K562 (cell line): ENCODE measurements at regions not wholly inside any gene's neighbourhood (a gene's known extent, or its start where the extent isn't known, plus 50 kb on each side); places are given as distances from the start of the nearest gene placed in this dataset.

Experiments
- BACH1 ChIP-seq: fragments of 200-800 bp; sonication (Bioruptor generic); IDR thresholded peaks from 2 replicates; pipeline ENCODE4 v1.6.1; 2016; ENCODE audit warnings: missing genetic modification characterization, missing compliant biosample characterization
- BHLHE40 ChIP-seq: IDR thresholded peaks from 2 replicates; pipeline ENCODE4 v1.6.1; 2011; ENCODE audit warnings: low read length, improper control_type of control experiment
- CBX5 ChIP-seq: IDR thresholded peaks from 2 replicates; pipeline ENCODE4 v1.6.1; 2014; ENCODE audit warnings: low read depth, borderline replicate concordance
- NUFIP1 ChIP-seq: fragments of 450-650 bp; IDR thresholded peaks from 2 replicates; pipeline ENCODE4 v1.6.1; 2018; ENCODE audit not compliant: partially characterized antibody
- POLR2A ChIP-seq: fragments of 450-650 bp; conservative IDR thresholded peaks from 2 replicates; pipeline ENCODE4 v1.6.1; 2016
- SNRNP70 ChIP-seq: fragments of 200-400 bp; formaldehyde crosslinking; optimal IDR thresholded peaks from 2 replicates; pipeline ENCODE3; 2017; ENCODE audit warnings: low read depth, low read length
- ZSCAN29 ChIP-seq: fragments of 450-650 bp; IDR thresholded peaks from 2 replicates; pipeline ENCODE4 v1.6.1; 2017
- TF ChIP-seq, protein P1 (sequence below), 3 experiments: IDR thresholded peaks in 2 of 3; conservative IDR thresholded peaks in 1 of 3; 2 replicates each; pipeline ENCODE4 v1.5.1; 2011 to 2012; ENCODE audit warnings: low read length in 3 of 3, mild to moderate bottlenecking in 3 of 3, control low read depth in 2 of 3, improper control_type of control experiment in 1 of 3, inconsistent platforms in 1 of 3, low read depth in 1 of 3, mixed read lengths in 1 of 3, moderate library complexity in 1 of 3; ENCODE audit not compliant: insufficient read depth in 2 of 3
- TF ChIP-seq, protein P2 (sequence below): fragments of 250-450 bp; sonication (Bioruptor Pico); IDR thresholded peaks from 2 replicates; pipeline ENCODE4 v1.5.0; 2021; ENCODE audit warnings: mild to moderate bottlenecking, moderate library complexity
- TF ChIP-seq, protein P3 (sequence below): sonication (generic); formaldehyde crosslinking; IDR thresholded peaks from 2 replicates; pipeline ENCODE4 v1.8.1; 2023; ENCODE audit warnings: mild to moderate bottlenecking, missing genetic modification reagents, moderate library complexity
- TF ChIP-seq, protein P4 (sequence below), 3 experiments: fragments of 200-800 bp in 1 of 3; sonication (Bioruptor generic) in 1 of 3; sonication (generic) in 1 of 3; formaldehyde crosslinking in 1 of 3; IDR thresholded peaks; 2 replicates each; pipeline versions ENCODE4 v1.6.1 to v1.8.0; 2016 to 2022; ENCODE audit warnings: mild to moderate bottlenecking in 2 of 3, missing compliant biosample characterization in 2 of 3, missing genetic modification characterization in 2 of 3, missing genetic modification reagents in 1 of 3
- TF ChIP-seq, protein P5 (sequence below), 2 experiments: IDR thresholded peaks in 1 of 2; conservative IDR thresholded peaks in 1 of 2; 2 replicates each; pipeline ENCODE4 v1.6.1; 2016; ENCODE audit warnings: low read depth in 2 of 2, mild to moderate bottlenecking in 1 of 2, missing compliant biosample characterization in 1 of 2, missing genetic modification characterization in 1 of 2, moderate library complexity in 1 of 2
- TF ChIP-seq, protein P6 (sequence below): IDR thresholded peaks from 3 replicates; pipeline ENCODE4 v1.6.1; 2011; ENCODE audit warnings: borderline replicate concordance, mild to moderate bottlenecking; ENCODE audit not compliant: insufficient read length, insufficient read depth

DNA sequence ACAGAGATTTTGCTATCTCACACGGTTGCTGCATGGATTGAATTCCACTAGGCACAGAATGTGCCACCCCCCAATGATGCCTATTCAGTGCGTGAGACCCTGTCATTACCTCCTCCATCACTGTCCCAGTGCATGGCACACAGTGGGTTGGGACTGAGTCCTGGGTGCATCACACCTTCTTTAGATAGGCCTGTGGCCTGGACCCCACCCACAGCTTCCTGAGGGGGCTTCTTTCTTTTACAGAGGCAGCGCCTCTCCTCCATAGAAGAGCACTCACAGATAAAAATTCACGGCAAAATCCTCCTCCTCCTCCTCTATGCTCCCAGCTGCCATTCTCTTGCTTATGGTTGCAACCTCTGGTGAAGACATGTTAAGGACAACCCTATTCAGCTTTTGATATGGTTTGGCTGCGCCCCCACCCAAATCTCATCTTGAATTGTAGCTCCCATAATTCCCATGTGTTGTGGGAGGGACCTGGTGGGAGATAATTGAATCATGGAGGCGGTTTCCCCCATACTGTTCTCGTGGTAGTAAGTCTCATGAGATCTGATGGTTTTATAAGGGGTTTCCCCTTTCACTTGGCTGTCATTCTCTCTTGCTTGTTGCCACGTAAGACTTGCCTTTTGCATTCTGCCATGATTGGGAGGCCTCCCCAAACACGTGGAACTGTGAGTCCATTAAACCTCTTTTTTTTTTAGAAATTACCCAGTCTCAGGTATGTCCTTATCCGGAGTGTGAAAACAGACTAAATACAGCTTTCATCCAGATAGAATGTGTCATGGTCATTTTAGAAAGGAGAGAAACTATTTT is 147.6 kb downstream of the KLF13 start:
- TF ChIP-seq, protein P1, sequence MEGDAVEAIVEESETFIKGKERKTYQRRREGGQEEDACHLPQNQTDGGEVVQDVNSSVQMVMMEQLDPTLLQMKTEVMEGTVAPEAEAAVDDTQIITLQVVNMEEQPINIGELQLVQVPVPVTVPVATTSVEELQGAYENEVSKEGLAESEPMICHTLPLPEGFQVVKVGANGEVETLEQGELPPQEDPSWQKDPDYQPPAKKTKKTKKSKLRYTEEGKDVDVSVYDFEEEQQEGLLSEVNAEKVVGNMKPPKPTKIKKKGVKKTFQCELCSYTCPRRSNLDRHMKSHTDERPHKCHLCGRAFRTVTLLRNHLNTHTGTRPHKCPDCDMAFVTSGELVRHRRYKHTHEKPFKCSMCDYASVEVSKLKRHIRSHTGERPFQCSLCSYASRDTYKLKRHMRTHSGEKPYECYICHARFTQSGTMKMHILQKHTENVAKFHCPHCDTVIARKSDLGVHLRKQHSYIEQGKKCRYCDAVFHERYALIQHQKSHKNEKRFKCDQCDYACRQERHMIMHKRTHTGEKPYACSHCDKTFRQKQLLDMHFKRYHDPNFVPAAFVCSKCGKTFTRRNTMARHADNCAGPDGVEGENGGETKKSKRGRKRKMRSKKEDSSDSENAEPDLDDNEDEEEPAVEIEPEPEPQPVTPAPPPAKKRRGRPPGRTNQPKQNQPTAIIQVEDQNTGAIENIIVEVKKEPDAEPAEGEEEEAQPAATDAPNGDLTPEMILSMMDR (IDR thresholded peaks at IDR 0.05 in 2 of 3, conservative IDR thresholded peaks at IDR 0.05 in 1 of 3; ENCODE audit: insufficient read depth in 2 of 3, low read depth in 1 of 3, low read length in 3 of 3): no peak
- TF ChIP-seq, protein P2, sequence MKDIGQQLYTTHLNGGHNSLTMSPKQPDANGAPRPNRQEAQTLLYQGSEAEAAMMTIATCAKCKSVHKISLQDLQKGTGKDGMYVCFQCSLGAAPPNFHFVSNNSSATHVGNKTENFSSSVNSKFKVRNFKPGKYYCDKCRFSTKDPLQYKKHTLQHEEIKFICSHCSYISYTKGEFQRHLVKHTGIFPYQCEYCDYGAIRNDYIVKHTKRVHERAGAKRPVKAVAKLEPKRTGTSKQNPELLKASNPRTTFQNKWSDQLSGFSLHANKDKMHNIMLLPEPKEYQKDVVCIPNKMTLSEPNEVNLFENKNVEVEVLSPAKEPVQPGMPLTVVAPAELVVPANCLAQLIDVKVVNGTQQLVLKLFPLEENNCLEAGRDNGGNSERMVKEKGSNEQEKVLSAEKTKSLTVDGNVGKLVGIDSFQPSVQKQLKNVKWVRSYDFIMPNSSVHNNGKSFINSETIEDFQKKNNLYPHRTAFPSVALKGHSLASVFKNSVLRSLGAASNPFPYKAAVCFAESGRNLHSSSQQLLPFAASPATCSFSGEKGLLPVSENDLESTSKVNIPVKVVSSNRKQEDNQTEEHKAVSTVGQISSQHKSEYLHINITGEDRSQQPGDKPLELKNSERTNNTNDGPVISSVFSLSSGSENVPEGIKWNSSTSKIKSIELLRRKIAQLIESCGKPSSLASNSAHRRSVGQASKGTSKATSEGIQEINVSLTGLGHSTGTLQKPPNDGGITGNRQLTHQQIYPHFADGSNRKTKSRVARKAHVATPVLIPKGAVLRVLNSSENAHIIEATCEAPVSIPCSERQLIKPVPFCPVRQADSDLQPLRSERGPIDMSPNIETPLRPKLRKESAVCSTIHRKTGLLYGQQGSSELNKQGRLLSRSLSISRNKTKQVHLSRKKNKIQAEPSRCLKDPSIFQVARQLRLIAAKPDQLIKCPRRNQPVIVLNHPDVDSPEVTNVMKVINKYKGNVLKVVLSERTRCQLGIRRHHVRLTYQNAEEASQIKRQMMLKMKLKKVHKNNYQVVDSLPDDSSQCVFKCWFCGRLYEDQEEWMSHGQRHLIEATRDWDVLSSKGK (CRISPR knock-in tag): no peak
- TF ChIP-seq SNRNP70: no peak
- TF ChIP-seq, protein P3, sequence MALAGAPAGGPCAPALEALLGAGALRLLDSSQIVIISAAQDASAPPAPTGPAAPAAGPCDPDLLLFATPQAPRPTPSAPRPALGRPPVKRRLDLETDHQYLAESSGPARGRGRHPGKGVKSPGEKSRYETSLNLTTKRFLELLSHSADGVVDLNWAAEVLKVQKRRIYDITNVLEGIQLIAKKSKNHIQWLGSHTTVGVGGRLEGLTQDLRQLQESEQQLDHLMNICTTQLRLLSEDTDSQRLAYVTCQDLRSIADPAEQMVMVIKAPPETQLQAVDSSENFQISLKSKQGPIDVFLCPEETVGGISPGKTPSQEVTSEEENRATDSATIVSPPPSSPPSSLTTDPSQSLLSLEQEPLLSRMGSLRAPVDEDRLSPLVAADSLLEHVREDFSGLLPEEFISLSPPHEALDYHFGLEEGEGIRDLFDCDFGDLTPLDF (CRISPR knock-in tag): no peak
- TF ChIP-seq BHLHE40: no peak
- TF ChIP-seq, protein P4, sequence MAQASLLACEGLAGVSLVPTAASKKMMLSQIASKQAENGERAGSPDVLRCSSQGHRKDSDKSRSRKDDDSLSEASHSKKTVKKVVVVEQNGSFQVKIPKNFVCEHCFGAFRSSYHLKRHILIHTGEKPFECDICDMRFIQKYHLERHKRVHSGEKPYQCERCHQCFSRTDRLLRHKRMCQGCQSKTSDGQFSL (CRISPR knock-in tag; IDR thresholded peaks at IDR 0.05): no peak
- TF ChIP-seq, protein P4 (tag; IDR thresholded peaks at IDR 0.05): no peak
- TF ChIP-seq BACH1 (tag): no peak
- TF ChIP-seq, protein P5, sequence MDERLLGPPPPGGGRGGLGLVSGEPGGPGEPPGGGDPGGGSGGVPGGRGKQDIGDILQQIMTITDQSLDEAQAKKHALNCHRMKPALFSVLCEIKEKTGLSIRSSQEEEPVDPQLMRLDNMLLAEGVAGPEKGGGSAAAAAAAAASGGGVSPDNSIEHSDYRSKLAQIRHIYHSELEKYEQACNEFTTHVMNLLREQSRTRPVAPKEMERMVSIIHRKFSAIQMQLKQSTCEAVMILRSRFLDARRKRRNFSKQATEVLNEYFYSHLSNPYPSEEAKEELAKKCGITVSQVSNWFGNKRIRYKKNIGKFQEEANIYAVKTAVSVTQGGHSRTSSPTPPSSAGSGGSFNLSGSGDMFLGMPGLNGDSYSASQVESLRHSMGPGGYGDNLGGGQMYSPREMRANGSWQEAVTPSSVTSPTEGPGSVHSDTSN (CRISPR knock-in tag; IDR thresholded peaks at IDR 0.05; ENCODE audit: low read depth): no peak
- TF ChIP-seq, protein P5 (tag; conservative IDR thresholded peaks at IDR 0.05; ENCODE audit: low read depth): no peak
- TF ChIP-seq, protein P6, sequence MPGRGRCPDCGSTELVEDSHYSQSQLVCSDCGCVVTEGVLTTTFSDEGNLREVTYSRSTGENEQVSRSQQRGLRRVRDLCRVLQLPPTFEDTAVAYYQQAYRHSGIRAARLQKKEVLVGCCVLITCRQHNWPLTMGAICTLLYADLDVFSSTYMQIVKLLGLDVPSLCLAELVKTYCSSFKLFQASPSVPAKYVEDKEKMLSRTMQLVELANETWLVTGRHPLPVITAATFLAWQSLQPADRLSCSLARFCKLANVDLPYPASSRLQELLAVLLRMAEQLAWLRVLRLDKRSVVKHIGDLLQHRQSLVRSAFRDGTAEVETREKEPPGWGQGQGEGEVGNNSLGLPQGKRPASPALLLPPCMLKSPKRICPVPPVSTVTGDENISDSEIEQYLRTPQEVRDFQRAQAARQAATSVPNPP: no peak
- no peak for TF ChIP-seq ZSCAN29
- no peak for TF ChIP-seq POLR2A
- TF ChIP-seq NUFIP1: no peak
- no peak for TF ChIP-seq CBX5
